ENCODE measurements at regions not wholly inside any gene's neighbourhood (a gene's known extent, or its start where the extent isn't known, plus 50 kb on each side); places are given as distances from the start of the nearest gene placed in this dataset.

DNA sequence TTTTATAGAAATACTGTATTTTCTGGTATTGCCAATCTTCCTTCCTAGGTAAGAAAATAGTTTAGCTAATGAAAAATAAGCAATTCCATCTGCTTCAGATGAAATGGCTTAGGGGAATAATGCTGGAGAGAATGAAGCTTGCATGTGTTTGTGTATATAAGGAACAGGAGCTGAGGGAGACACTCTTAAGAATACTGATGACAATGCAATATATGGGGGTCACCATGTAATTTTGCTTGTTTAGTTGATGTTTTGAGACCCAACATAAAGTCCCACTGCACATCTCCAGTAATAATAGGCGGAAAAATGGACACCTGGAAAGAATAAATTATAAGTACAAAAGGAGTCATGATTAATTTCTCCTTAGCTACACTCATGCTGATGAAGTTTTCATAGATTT lies 110.8 kb upstream of the BRINP3 start:
- TF ChIP-seq, protein P1, sequence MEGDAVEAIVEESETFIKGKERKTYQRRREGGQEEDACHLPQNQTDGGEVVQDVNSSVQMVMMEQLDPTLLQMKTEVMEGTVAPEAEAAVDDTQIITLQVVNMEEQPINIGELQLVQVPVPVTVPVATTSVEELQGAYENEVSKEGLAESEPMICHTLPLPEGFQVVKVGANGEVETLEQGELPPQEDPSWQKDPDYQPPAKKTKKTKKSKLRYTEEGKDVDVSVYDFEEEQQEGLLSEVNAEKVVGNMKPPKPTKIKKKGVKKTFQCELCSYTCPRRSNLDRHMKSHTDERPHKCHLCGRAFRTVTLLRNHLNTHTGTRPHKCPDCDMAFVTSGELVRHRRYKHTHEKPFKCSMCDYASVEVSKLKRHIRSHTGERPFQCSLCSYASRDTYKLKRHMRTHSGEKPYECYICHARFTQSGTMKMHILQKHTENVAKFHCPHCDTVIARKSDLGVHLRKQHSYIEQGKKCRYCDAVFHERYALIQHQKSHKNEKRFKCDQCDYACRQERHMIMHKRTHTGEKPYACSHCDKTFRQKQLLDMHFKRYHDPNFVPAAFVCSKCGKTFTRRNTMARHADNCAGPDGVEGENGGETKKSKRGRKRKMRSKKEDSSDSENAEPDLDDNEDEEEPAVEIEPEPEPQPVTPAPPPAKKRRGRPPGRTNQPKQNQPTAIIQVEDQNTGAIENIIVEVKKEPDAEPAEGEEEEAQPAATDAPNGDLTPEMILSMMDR (conservative IDR thresholded peaks at IDR 0.05 in 1 of 2, IDR thresholded peaks at IDR 0.05 in 1 of 2; ENCODE audit: low read depth in 1 of 2, low read length in 2 of 2), result no peak
- TF ChIP-seq EZH2 (IDR thresholded peaks at IDR 0.05; ENCODE audit: low read length, missing control alignments), result no peak

All from fibroblast of lung (primary cell).